ENCODE measurements at regions not wholly inside any gene's neighbourhood (a gene's known extent, or its start where the extent isn't known, plus 50 kb on each side); places are given as distances from the start of the nearest gene placed in this dataset.

DNA sequence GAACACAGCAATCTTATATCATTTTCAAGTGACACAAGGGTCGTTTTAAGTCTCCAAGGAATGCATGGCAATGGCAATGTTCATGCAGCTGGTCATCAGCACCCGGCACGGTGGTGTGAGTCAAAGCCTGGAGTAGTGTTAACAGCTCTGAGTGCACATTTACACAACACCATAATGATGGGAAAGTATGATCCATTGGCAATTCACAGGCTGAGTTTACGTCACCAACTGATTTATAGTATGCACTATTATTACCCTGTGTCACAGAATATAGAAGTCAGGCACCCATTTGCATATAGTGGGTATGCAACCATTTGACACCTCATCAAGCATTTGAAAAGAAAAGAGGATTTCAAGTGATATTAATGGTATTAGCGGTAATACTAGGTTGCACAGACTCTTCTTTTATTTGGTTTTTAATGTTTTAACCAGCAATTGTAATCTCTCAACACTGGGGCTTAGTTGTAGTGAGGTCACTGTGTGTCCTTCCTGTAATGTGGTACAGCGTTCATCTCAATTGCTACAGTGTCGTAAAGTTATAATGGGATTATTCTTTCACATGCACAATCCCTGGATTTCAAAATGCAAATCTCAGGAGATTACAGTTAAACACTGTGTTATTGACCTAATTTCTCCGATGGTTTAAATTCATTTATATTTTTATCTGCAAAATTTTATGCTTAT lies 113.8 kb downstream of the C3orf38 start:
- TF ChIP-seq, protein P1, sequence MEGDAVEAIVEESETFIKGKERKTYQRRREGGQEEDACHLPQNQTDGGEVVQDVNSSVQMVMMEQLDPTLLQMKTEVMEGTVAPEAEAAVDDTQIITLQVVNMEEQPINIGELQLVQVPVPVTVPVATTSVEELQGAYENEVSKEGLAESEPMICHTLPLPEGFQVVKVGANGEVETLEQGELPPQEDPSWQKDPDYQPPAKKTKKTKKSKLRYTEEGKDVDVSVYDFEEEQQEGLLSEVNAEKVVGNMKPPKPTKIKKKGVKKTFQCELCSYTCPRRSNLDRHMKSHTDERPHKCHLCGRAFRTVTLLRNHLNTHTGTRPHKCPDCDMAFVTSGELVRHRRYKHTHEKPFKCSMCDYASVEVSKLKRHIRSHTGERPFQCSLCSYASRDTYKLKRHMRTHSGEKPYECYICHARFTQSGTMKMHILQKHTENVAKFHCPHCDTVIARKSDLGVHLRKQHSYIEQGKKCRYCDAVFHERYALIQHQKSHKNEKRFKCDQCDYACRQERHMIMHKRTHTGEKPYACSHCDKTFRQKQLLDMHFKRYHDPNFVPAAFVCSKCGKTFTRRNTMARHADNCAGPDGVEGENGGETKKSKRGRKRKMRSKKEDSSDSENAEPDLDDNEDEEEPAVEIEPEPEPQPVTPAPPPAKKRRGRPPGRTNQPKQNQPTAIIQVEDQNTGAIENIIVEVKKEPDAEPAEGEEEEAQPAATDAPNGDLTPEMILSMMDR (IDR thresholded peaks at IDR 0.05; ENCODE audit: borderline replicate concordance), result no peak
- Histone ChIP-seq H3K4me1 (no peaks in the 10 kb centered on the region), H3K4me3 (no peak overlapping the region), H3K27me3 (ENCODE audit: low read depth) (no peaks in the 10 kb centered on the region), H3K36me3 (no peaks in the 10 kb centered on the region), H3K9me3 (replicated peaks) (no peaks in the 10 kb centered on the region), H3K27ac (replicated peaks) (no peak overlapping the region)
- intact Hi-C loops (cut with micrococcal nuclease), result no loop called here
- no peak for DNase-seq

DNA sequence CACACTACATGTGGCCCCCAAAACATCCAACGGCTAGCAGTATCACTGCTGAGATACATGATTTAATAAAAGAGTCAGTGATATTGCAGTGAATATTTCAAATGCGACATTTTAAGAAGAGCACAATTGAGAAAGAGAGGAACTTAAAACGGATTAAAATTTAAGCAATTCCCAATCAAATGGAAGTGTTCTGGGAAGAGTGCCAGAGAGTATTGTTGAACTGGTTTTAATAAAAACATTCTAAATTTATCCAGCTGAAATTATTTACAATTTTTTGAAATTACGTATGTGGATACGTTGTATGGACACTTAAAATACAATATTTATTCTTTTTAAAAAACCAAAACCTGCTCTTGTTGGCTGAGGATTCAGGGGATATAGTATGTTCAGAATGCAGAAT lies 117.7 kb downstream of the C3orf38 start:
- Histone ChIP-seq H3K4me3 (no peak overlapping the region), H3K27me3 (ENCODE audit: low read depth) (no peaks in the 10 kb centered on the region), H3K4me1 (no peaks in the 10 kb centered on the region), H3K9me3 (replicated peaks) (no peaks in the 10 kb centered on the region), H3K27ac (replicated peaks) (no peak overlapping the region), H3K36me3 (no peaks in the 10 kb centered on the region)
- TF ChIP-seq, protein P1 (IDR thresholded peaks at IDR 0.05; ENCODE audit: borderline replicate concordance), result no peak
- DNase-seq, result no peak
- intact Hi-C loops (cut with micrococcal nuclease), result no loop called here

DNA sequence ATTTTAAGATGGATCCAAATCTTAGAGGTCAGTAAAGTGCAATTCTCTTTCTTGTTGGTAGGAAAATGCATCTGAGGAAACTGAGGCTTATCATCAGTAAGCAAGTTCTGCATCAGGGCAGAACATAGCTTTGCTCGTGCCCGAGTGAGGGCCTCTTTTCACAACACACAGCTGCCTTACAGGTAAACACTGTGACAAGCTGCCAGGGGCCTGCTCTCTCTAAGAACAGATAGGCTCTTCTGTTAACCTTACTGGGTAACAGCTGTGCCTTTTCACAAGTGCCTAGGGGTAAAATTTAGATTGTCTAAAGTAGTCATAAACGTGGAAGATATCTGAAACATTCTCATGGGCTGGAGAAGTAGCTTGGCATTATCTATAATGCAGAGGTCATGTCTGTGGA lies 118.1 kb downstream of the C3orf38 start:
- DNase-seq, result no peak
- intact Hi-C loops (cut with micrococcal nuclease), result no loop called here
- TF ChIP-seq, protein P1 (IDR thresholded peaks at IDR 0.05; ENCODE audit: borderline replicate concordance), result no peak
- Histone ChIP-seq H3K27me3 (ENCODE audit: low read depth) (no peaks in the 10 kb centered on the region), H3K4me3 (no peak overlapping the region), H3K27ac (replicated peaks) (no peak overlapping the region), H3K9me3 (replicated peaks) (no peaks in the 10 kb centered on the region), H3K36me3 (no peaks in the 10 kb centered on the region), H3K4me1 (no peaks in the 10 kb centered on the region)

DNA sequence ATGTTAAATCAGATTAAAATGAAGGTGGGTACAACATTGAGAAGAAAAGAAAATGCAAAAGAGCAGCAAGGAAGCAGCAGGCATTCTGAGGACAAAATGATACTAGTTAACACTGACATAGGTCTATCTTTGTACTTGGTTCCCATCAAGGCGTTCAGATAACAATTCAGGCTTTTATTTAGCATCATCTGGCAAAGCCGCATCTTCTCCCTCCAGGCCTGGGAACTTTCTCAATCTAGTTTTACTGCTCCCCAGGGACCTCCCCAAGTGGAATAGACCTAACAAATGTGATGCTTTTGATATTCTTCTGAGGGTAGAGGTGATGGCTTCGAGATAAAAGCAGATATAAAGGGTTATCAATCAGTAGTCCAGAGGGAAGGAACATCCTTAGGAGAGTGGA lies 130.6 kb downstream of the C3orf38 start:
- Histone ChIP-seq H3K4me3 (no peak overlapping the region), H3K9me3 (replicated peaks) (no peaks in the 10 kb centered on the region), H3K27me3 (ENCODE audit: low read depth) (no peaks in the 10 kb centered on the region), H3K27ac (replicated peaks) (no peak overlapping the region), H3K36me3 (no peaks in the 10 kb centered on the region), H3K4me1 (no peaks in the 10 kb centered on the region)
- TF ChIP-seq, protein P1 (IDR thresholded peaks at IDR 0.05; ENCODE audit: borderline replicate concordance), result no peak
- intact Hi-C loops (cut with micrococcal nuclease), result no loop called here
- no peak for DNase-seq

- no peaks in the 10 kb centered on the region for H3K9me3 ChIP-seq (replicated peaks)
- H3K27ac ChIP-seq (replicated peaks), result no peak overlapping the region
- no peaks in the 10 kb centered on the region for H3K36me3 ChIP-seq
- intact Hi-C loops (cut with micrococcal nuclease), result no loop called here
- DNase-seq, result no peak
- TF ChIP-seq, protein P1 (IDR thresholded peaks at IDR 0.05; ENCODE audit: borderline replicate concordance), result no peak
- H3K4me3 ChIP-seq, result no peak overlapping the region
- no peaks in the 10 kb centered on the region for H3K4me1 ChIP-seq
- no peaks in the 10 kb centered on the region for H3K27me3 ChIP-seq (ENCODE audit: low read depth)
Measured at GRCh38 chr3:88282528-88283241, 132.9 kb downstream of the C3orf38 start.
